Small intestine (tissue), 7 donors: ENCODE measurements at regions not wholly inside any gene's neighbourhood (a gene's known extent, or its start where the extent isn't known, plus 50 kb on each side); places are given as distances from the start of the nearest gene placed in this dataset.
A peak's percentile ranks its signal among the peaks of the same experiment; 100 is the strongest.

Experiments used
- DNase-seq, 2 donors: peaks; one replicate each; pipeline versions ENCODE4 v3.0.0 to v3.0.0-alpha.2; 2013
- FAIRE-seq: peaks from 2 replicates; lab custom pipeline; 2012; peaks lifted over from hg19 to GRCh38; lab: Jason Lieb, UNC
- H3K27ac ChIP-seq, 3 donors: one replicate each; pipeline ENCODE4 v1.5.1; 2013; ENCODE audit warnings: low read length in 2 of 3, mild to moderate bottlenecking in 2 of 3, control low read depth in 1 of 3, inconsistent platforms in 1 of 3, low read depth in 1 of 3, moderate library complexity in 1 of 3
- H3K27me3 ChIP-seq, 3 donors: one replicate each; pipeline ENCODE4 v1.6.1; 2013; ENCODE audit warnings: low read length in 3 of 3, inconsistent platforms in 1 of 3; ENCODE audit not compliant: control insufficient read depth in 3 of 3, insufficient read depth in 3 of 3
- H3K36me3 ChIP-seq, 3 donors: one replicate each; pipeline ENCODE4 v1.6.1; 2013; ENCODE audit warnings: low read length in 3 of 3, inconsistent platforms in 1 of 3, low read depth in 1 of 3, mild to moderate bottlenecking in 1 of 3, moderate library complexity in 1 of 3; ENCODE audit not compliant: control insufficient read depth in 3 of 3, insufficient read depth in 2 of 3
- H3K4me1 ChIP-seq, 3 donors: one replicate each; pipeline ENCODE4 v1.6.1; 2013; ENCODE audit warnings: low read length in 2 of 3, inconsistent platforms in 1 of 3, low read depth in 1 of 3, mild to moderate bottlenecking in 1 of 3, moderate library complexity in 1 of 3; ENCODE audit not compliant: control insufficient read depth in 3 of 3, insufficient read depth in 2 of 3
- H3K4me3 ChIP-seq, 3 donors: one replicate each; pipeline ENCODE4 v1.5.1; 2013; ENCODE audit warnings: low read length in 3 of 3, control low read depth in 1 of 3, inconsistent platforms in 1 of 3, low read depth in 1 of 3, mild to moderate bottlenecking in 1 of 3, moderate library complexity in 1 of 3
- H3K9me3 ChIP-seq, 2 donors: one replicate each; pipeline ENCODE4 v1.6.1; 2013; ENCODE audit warnings: low read depth in 1 of 2, low read length in 1 of 2; ENCODE audit not compliant: control insufficient read depth in 2 of 2, insufficient read depth in 1 of 2
- WGBS, 3 donors: extraction: QIAGEN DNeasy Blood & Tissue Kit; methylation state at CpG; one replicate each; pipeline ENCODE4 v1.1.7; 2013; 5-methylcytosine and 5-hydroxymethylcytosine counted together
- donor health status: healthy with polysubstance abuse.
- donor health status: control.
- donor health status: control.
- donor health status: Bipolar disorder and iron deficiency.
- donor health status: healthy.

- Histone ChIP-seq H3K27ac (no peak overlapping the region), H3K4me3 (no peak overlapping the region), H3K9me3 (no peaks in the 10 kb centered on the region), H3K36me3 (no peaks in the 10 kb centered on the region), H3K4me1 (peaks cover 0 to 7% (median 0%) of the 10 kb centered on the region in 3 donors), H3K27me3 (no peaks in the 10 kb centered on the region)
- DNase-seq (no peak), FAIRE-seq (no peak)
- 55 to 78% (median 69%) methylated on average over 1 of the region's 1 CpG for WGBS, 3 donors
Observed at GRCh38 chr12:115240251-115240650, 556.3 kb upstream of the TBX3 start.

DNA sequence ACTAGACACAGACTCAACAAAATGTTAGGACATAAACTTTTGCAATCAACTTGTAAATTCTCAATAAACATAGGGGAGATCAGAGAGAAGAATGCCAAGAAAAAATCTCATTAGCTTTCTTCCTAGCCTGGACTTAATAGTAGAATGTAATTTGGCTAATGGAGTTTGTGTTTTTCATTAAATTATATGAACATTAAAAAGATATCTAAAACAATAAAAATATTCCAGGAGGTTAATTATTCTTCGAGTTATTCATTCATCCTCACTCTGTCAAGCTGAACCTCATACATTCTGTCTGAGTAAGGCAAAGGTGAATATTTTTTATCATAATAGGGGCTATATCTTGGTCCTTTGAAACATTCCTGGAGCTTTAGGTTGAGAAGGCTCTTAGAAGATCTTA lies 551.9 kb upstream of the TBX3 start:
- H3K27me3 ChIP-seq, result no peaks in the 10 kb centered on the region
- H3K4me3 ChIP-seq, result no peak overlapping the region
- FAIRE-seq, result no peak
- no peaks in the 10 kb centered on the region for H3K9me3 ChIP-seq
- DNase-seq, result peak in 1 of 2 donors; percentile 21
- 3 to 40% (median 23%) methylated on average over 1 of the region's 1 CpG for WGBS, 3 donors
- H3K4me1 ChIP-seq, result peaks cover 0 to 7% (median 0%) of the 10 kb centered on the region in 3 donors
- H3K27ac ChIP-seq, result no peak overlapping the region
- H3K36me3 ChIP-seq, result no peaks in the 10 kb centered on the region

DNA sequence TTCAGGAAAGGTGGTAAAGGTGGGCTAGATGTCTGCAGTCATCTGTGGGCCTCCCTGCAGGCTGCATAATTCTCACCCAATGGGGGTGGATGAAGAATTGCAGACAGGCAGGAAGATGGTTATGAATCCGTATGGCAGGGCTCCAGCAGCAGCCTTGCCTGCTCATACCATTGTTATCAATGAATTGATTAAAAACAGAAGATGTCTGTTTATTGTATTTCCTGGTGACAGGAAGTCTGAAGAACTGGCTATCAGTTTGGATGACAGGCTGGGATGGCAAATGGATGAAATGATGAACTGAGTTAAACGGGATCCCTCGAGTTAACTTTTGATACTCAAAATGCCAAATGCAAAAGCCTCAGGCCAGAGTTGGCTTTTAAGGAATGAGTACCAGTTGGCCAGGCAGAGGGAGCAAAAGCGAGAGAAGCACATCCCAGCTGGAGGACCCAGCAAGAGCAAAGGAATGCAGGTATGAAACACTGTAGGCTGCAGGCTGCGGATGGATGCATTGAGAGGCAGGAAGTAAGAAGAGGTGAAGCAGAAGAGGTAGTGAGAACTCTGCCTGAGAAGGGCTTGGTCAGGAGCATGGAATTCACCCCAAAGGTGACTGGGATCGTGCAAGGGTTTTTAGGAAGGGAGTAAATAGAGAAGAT lies 550.0 kb upstream of the TBX3 start:
- Histone ChIP-seq H3K36me3 (no peaks in the 10 kb centered on the region), H3K27me3 (no peaks in the 10 kb centered on the region), H3K4me1 (peaks cover 0 to 13% (median 2%) of the 10 kb centered on the region in 3 donors), H3K27ac (no peak overlapping the region), H3K9me3 (no peaks in the 10 kb centered on the region), H3K4me3 (no peak overlapping the region)
- no peak for DNase-seq
- 67 to 78% (median 76%) methylated on average over 6 of the region's 6 CpGs for WGBS, 3 donors
- no peak for FAIRE-seq

DNA sequence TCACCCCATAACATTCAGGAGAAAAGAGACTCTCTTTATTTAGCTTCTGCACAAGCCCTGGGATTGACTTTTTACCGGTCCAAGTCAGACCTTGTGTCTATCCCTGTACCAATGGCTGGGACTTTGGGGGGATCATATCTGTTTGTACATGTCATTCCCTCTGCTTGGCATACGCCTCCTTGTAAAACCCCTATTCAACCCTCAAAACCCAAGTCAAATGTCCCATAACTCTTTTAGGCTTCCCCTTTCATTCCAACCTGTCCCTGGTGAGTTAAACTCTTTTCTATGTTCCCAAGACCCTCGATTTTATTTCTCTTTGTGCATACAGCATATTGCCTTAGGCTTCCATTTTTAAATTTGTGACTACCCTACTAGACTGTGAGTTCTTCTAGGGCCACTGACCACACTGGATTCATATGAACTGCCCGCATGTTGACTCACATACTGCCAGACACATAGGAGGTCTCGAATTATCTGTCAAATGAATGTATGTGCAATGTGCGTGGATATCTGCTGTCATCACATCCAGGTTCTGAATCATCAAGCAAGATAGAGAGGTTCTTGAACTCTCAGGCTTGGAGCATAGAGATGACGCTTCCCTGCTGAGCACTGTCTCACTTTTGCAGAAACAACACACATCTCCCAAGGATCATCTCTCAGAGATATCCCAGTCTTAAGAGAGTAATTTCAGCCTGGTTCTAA lies 548.6 kb upstream of the TBX3 start:
- H3K27me3 ChIP-seq, result no peaks in the 10 kb centered on the region
- H3K9me3 ChIP-seq, result no peaks in the 10 kb centered on the region
- 90 to 95% (median 93%) methylated on average over 7 of the region's 7 CpGs for WGBS, 3 donors
- H3K27ac ChIP-seq, result no peak overlapping the region
- no peaks in the 10 kb centered on the region for H3K36me3 ChIP-seq
- H3K4me3 ChIP-seq, result no peak overlapping the region
- FAIRE-seq (no peak), DNase-seq (no peak)
- peaks cover 0 to 13% (median 2%) of the 10 kb centered on the region in 3 donors for H3K4me1 ChIP-seq

- H3K36me3 ChIP-seq, result no peaks in the 10 kb centered on the region
- DNase-seq (peak in 1 of 2 donors; percentile 12), FAIRE-seq (no peak)
- no peaks in the 10 kb centered on the region for H3K9me3 ChIP-seq
- 47 to 75% (median 73%) methylated on average over 6 of the region's 6 CpGs for WGBS, 3 donors
- H3K27me3 ChIP-seq, result no peaks in the 10 kb centered on the region
- no peak overlapping the region for H3K4me3 ChIP-seq
- peaks cover 0 to 7% (median 2%) of the 10 kb centered on the region in 3 donors for H3K4me1 ChIP-seq
- no peak overlapping the region for H3K27ac ChIP-seq
Observed at GRCh38 chr12:115230606-115231005, 546.6 kb upstream of the TBX3 start.

GRCh38 chr12:115229517-115229916 lies 545.5 kb upstream of the TBX3 start:
- Histone ChIP-seq H3K27me3 (no peaks in the 10 kb centered on the region), H3K9me3 (no peaks in the 10 kb centered on the region), H3K4me1 (peaks cover 0 to 7% (median 2%) of the 10 kb centered on the region in 3 donors), H3K4me3 (no peak overlapping the region), H3K27ac (no peak overlapping the region), H3K36me3 (no peaks in the 10 kb centered on the region)
- 86 to 88% (median 87%) methylated on average over 4 of the region's 4 CpGs for WGBS, 3 donors
- DNase-seq, result no peak
- FAIRE-seq, result no peak

DNA sequence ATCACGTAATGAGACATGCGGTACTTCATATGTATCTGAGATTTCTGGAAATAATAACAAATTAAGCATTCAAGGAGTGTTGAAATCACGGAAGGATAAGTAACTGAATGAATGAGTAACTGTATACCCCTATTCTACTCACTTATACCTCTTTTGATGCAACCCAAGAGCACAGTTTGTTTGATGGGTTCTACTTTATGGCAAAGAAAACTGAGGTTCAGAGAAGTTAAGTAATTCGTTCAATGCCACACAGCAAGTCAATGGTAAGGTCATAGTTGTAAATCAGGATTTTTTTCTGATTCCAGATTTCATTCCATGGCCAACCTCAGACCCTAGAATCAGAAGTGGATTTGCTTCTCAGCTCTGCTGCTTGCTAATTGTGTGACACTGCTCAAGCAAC lies 544.5 kb upstream of the TBX3 start:
- no peak overlapping the region for H3K27ac ChIP-seq
- FAIRE-seq (no peak), DNase-seq (no peak)
- H3K4me1 ChIP-seq, result peaks cover 0 to 15% (median 2%) of the 10 kb centered on the region in 3 donors
- no peak overlapping the region for H3K4me3 ChIP-seq
- H3K27me3 ChIP-seq, result no peaks in the 10 kb centered on the region
- WGBS, 3 donors, result 87 to 95% (median 92%) methylated on average over 4 of the region's 4 CpGs
- H3K9me3 ChIP-seq, result no peaks in the 10 kb centered on the region
- no peaks in the 10 kb centered on the region for H3K36me3 ChIP-seq

DNA sequence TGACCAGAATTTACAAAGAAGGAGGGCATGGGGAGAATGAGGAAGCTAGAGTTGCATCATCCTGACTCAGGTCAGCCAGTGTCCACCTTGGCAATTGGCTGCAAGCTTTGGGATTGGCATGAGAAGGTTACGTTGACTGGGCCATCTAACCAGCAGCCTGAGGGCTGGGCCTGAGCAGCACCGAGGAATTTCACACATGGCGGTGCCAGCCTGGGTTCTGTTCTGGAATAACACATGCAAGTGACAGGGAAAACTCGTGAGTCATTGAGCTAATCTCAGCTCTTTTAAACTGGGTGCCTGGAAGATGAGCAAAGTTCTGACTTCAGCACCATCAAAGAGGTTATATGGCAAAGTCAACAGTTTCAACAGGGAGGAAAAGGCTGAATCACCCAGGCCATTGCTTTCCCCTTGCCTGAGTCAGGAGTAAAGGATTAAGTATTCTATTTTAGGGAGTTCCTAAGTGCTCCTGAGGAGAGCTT lies 543.2 kb upstream of the TBX3 start:
- Histone ChIP-seq H3K4me3 (no peak overlapping the region), H3K9me3 (no peaks in the 10 kb centered on the region), H3K27ac (no peak overlapping the region), H3K4me1 (peaks cover 0 to 16% (median 2%) of the 10 kb centered on the region in 3 donors), H3K27me3 (no peaks in the 10 kb centered on the region), H3K36me3 (no peaks in the 10 kb centered on the region)
- no peak for FAIRE-seq
- WGBS, 3 donors, result 72 to 77% (median 77%) methylated on average over 4 of the region's 4 CpGs
- peak; percentile 43 to 74 for DNase-seq
